IPS-NIHi7 (cell line): ENCODE measurements at regions not wholly inside any gene's neighbourhood (a gene's known extent, or its start where the extent isn't known, plus 50 kb on each side); places are given as distances from the start of the nearest gene placed in this dataset.
"Not testable (repeated sequence)": the region's sequence is repeated elsewhere in the genome, so short reads cannot be mapped to it uniquely, and the experiment has no call there.

Experiments used
- DNase-seq: peaks from one replicate; pipeline ENCODE4 v3.0.0; 2012; ENCODE audit warnings: mixed read lengths; ENCODE audit errors: extremely low spot score

DNA sequence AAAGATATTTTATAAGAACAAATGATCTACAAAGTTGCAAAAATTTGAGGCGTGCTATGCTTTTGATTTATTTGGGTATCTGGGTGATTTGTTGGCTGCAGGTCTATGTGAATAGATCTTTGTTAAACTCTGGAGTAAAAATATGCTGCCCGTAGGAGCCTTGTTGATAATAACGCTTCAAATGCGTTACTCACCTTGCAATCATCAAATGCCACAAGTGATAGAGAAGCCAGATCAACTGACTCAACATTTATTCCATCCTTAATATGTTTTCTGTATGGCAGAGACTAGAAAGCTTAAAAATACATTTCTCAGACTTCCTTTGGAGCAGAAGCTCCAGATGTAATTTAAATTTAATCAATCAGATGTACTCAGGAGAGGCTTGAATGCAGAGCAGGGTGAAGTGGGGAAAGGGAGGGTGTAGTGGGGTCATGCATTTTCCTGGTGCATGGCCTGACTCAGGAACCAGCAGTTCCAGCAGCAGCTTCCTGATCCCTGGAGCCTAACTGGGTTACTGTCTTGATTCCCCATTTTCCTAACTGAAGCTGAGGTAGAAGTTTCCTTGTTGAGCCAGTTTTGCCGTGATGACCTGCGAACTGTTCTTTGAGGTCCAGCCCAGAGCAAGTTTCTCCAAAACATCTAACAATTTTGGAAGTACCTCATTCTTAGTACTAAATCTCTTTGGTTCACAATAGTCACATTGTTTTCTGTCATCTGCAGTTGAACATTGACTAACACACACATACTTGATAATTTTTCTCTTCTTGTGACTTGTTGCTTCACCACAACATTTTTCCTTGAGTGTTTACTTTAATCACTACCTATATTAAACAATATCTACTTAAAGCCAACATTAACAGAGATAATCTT, 284.7 kb upstream of the CWC22 start:
- DNase-seq, result no peak

GRCh38 chr2:180291060-180291459, 284.0 kb upstream of the CWC22 start:
- DNase-seq, result no peak

GRCh38 chr2:180289627-180290026, 282.5 kb upstream of the CWC22 start:
- no peak for DNase-seq

DNA sequence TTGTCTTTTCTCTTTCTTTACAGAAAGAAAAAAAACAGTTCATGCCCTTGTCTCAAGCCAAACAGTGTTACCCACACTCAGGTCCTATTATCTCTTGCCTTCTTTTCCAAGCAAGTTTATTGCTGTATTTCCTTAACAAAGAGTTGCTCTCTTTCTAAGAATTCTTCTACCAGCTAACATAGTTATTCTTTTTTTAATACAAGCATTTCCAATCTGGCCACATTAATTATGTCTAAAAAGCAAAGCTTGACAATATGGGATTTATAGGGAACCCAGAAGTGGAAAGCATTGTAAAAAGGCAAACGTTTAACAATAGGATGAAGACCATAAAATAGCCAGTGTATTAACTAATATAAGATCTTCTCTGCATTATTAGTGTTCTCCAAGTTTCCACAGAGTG, 272.5 kb upstream of the CWC22 start:
- DNase-seq, result no peak

DNA sequence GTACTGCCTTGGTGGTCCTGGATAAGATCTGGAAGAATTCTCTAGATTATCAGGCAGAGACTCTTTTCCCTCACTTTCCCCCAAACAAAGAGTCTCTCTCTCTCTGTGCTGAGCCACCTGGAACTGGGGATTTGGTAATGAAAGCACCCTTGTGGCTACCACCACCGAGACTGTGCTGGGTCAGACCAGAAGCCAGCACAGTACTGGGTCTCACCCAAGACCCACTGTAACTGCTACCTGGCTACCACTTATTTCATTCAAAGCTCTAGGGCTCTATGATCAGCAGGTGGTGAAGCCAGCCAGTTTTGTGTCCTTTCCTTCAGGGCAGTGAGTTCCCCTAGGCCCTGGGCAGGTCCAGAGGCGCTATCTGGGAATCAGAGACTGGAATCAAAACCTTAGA, 269.6 kb upstream of the CWC22 start:
- no peak for DNase-seq

DNA sequence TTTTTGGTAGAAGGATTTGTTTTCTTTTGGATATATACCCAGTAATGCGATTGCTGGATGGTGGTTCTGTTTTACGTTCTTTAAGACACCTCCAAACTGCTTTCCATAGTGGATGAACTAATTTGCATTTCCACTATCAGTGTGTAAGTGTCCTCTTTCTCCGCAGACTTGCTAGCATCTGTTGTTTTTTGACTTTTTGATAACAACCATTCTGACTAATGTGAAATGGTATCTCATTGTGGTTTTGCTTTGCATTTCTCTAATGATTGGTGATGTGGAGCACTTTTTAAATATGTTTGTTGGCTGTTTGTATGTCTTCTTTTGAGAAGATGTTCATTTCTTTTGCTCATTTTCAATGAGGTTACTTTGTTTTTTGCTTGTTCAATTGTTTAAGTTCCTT, 260.9 kb upstream of the CWC22 start:
- no peak for DNase-seq

DNA sequence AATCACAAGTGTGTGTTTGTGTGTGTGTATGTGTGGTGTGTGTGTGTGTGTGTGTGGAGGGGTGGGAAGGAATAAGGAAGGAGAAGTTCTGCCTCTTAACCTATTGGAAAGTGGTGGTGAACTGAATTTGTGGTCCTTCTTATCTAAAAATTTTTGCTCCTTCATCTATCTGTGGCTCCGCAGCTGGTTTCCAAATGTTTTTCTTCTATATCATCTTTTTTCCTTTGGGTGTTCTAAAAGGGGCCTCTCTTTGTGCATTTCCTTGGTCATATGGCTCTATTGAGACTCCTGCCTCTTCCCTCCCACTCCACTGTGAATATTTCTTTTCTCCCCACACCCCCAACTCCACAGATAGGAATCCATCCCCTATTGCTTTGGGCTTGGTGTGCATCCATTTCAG, 254.9 kb upstream of the CWC22 start:
- no peak for DNase-seq

- DNase-seq, result no peak
These were observed 251.5 kb upstream of the CWC22 start for GRCh38 chr2:180258579-180258978.

GRCh38 chr2:180258041-180258537, 251.0 kb upstream of the CWC22 start:
- no peak for DNase-seq

GRCh38 chr2:180257247-180257646, 250.2 kb upstream of the CWC22 start:
- DNase-seq, result no peak

DNA sequence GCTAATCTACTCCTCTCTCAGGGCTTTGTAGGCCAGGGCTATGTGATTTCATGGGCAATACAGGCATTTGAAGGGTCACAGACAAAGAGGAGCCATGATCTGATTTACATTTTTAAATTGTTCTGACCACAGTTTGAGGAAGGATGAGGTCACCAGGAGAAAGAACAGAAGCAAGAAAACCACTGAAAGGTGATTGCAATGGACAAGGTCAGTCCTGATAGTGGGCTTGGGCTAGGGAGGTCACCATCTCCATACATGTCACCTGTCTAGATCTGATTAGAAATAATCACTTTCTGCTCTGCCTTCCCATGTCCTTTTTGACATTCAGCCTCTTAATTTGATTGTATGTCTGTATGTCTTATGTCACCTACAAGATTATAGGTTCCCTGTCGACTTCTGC, 248.9 kb upstream of the CWC22 start:
- no peak for DNase-seq

GRCh38 chr2:180254872-180255271, 247.8 kb upstream of the CWC22 start:
- DNase-seq, result no peak

DNA sequence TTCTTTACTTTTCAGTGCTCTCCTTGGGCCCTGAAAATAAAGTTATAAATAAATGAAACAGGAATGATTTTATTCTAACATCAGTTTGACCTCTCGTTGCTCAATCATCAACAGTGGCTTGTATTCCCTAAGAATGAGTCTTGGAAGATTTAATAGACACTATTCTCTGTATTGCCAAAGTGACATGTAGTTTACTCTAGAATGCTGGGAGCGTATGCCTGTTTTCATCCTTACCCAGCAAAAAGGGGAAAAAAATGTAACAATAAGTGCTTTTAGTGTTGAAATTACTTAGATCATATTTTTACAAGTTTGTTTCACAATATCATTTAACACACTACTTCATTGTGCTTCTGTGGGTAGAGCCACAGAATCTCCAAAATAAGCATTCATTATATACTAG, 240.6 kb upstream of the CWC22 start:
- no peak for DNase-seq

GRCh38 chr2:180246268-180246667, 239.2 kb upstream of the CWC22 start:
- no peak for DNase-seq

DNA sequence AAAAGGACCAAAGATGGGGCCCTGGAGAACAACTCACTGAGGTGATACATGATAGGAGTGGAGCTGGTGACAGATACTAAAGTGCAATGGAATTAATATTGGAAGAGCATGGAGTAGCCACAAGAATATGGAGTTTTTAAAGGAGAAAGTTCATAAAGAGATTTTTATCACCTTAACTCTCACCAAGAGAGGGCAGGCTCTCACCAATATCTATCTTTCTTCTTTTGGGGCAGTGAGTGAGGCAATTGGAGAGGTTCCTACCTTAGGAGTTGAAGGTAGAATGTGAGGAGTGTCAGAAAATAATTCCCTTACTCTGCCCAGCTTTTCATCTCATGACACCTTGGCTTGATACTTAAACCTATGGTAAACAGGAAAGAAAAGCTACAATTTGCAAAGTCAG, 233.7 kb upstream of the CWC22 start:
- peak; percentile 18 for DNase-seq

DNA sequence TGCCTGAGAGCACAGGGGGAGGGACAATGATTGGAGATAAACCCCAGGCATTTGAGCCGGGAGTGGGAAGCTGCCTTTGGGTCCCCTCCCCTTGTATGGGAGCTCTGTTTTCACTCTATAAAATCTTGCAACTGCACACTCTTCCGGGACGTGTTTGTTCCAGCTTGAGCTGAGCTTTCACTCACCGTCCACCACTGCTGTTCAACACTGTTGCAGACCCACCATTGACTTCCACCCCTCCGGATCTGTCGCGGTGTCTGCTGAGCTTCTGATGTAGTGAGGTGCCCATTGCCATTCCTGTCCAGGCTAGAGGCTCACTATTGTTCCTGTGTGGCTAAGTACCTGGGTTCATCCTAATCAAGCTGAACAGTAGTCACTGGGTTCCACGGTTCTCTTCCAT, 231.6 kb upstream of the CWC22 start:
- DNase-seq, result no peak

- DNase-seq, result not testable (repeated sequence)
These were observed 229.0 kb upstream of the CWC22 start for GRCh38 chr2:180236061-180236460.

GRCh38 chr2:180235506-180235905, 228.4 kb upstream of the CWC22 start:
- not testable (repeated sequence) for DNase-seq

DNA sequence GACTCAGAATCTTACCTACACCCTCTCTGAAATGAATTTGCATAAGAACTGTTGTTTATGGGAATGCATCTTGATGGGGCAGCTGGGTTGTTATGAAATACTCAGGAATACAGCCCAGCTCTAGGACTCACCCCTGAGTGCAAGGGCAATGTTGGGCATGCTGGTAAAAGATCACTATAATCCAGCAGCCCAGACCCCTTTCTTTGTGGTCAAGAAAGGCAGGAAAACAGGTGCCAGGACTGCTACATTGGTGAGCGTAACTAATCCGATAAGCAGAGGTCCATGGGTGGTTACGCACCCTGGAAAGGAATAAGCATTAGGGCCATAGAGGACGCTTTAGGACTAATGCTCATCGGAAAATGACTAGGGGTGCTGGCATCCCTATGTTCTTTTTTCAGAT, 227.9 kb upstream of the CWC22 start:
- DNase-seq, result not testable (repeated sequence)

DNA sequence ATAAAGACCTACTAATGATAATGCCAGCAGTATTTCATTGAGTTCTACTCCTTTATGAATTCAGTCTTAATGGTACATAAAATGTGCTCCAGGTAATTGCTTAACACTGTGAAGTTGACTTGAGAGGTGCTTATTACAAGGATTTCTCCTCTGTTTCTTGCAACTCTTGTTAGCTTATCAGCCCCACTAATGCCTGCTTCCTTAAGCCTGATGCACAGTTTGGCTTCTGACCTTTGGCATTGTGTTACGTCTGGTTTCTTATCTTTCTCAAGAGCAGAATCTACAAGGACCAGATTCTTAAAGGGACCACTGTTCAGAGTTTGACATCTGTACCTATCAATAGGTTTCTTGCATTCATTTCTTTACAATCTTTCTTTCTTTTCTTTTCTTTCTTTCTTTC, 223.9 kb upstream of the CWC22 start:
- DNase-seq, result peak; percentile 19

DNA sequence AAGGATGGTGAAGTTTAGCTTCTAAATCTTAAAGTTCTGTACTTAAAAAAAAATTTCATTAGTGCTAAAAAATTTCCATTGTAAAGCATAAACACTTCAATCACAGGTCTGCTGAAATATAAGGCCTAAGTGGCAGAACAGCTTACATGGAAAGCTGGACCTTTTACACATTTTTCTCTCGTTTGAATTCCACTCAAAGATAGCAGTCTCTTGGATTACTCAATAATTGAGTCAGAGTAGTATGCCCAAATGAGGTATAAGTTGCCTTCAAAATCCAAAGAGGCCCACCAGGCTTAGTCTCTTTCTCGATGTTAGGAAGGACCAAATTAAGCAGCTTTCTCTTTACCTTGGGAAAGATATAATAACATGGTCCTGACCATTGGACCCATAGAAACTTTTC, 220.4 kb upstream of the CWC22 start:
- no peak for DNase-seq

- DNase-seq, result no peak
These were observed 218.0 kb upstream of the CWC22 start for GRCh38 chr2:180225118-180225517.

GRCh38 chr2:180222644-180223043, 215.5 kb upstream of the CWC22 start:
- no peak for DNase-seq

- no peak for DNase-seq
These were observed 212.4 kb upstream of the CWC22 start for GRCh38 chr2:180219491-180219890.
